HepG2 (cell line): ENCODE measurements at regions not wholly inside any gene's neighbourhood (a gene's known extent, or its start where the extent isn't known, plus 50 kb on each side); places are given as distances from the start of the nearest gene placed in this dataset.
"Not testable (repeated sequence)": the region's sequence is repeated elsewhere in the genome, so short reads cannot be mapped to it uniquely, and the experiment has no call there.

Experiments used
- CTCF ChIP-seq: sonication (generic); formaldehyde crosslinking; IDR thresholded peaks from 2 replicates; pipeline ENCODE4 v1.5.0; 2020; ENCODE audit warnings: mild to moderate bottlenecking, missing genetic modification reagents, moderate library complexity
- FIP1L1 ChIP-seq: fragments of 200-400 bp; formaldehyde crosslinking; IDR thresholded peaks from 2 replicates; pipeline ENCODE4 v1.6.1; 2018; ENCODE audit warnings: low read depth, mild to moderate bottlenecking, low read length, moderate library complexity, borderline replicate concordance; ENCODE audit not compliant: insufficient read depth
- FOSL1 ChIP-seq: sonication (generic); formaldehyde crosslinking; IDR thresholded peaks from 2 replicates; pipeline ENCODE4 v1.9.0; 2021; ENCODE audit warnings: missing genetic modification reagents, borderline replicate concordance
- GPBP1L1 ChIP-seq: sonication (generic); formaldehyde crosslinking; IDR thresholded peaks from 2 replicates; pipeline ENCODE4 v1.5.0; 2020; ENCODE audit warnings: mild to moderate bottlenecking, missing genetic modification reagents
- REST ChIP-seq, 2 experiments: IDR thresholded peaks; 2 replicates each; pipeline ENCODE4 v1.6.1; 2011 to 2012; ENCODE audit warnings: low read length in 2 of 2, borderline replicate concordance in 1 of 2, low read depth in 1 of 2, mild to moderate bottlenecking in 1 of 2, moderate library complexity in 1 of 2
- RNF2 ChIP-seq: fragments of 450-650 bp; conservative IDR thresholded peaks from 2 replicates; pipeline ENCODE4 v1.6.1; 2016; ENCODE audit warnings: low read depth
- ZBTB43 ChIP-seq: sonication (generic); formaldehyde crosslinking; conservative IDR thresholded peaks from 2 replicates; pipeline ENCODE4 v1.4.0; 2020; ENCODE audit warnings: missing genetic modification reagents
- ZNF251 ChIP-seq: sonication (generic); formaldehyde crosslinking; IDR thresholded peaks from 2 replicates; pipeline ENCODE4 v1.9.0; 2021; ENCODE audit warnings: mild to moderate bottlenecking, missing genetic modification reagents
- ZNF704 ChIP-seq: sonication (generic); formaldehyde crosslinking; IDR thresholded peaks from 2 replicates; pipeline ENCODE4 v1.8.1; 2023; ENCODE audit warnings: mild to moderate bottlenecking, inconsistent platforms, moderate library complexity, missing genetic modification reagents, borderline replicate concordance
- ZZZ3 ChIP-seq: sonication (generic); formaldehyde crosslinking; IDR thresholded peaks from 2 replicates; pipeline ENCODE4 v1.4.0; 2020; ENCODE audit warnings: missing genetic modification reagents, mild to moderate bottlenecking, borderline replicate concordance

GRCh38 chr7:52573141-52573540, 462.3 kb upstream of the POM121L12 start:
- TF ChIP-seq CTCF (CRISPR knock-in tag); GPBP1L1 (CRISPR knock-in tag); FOSL1 (CRISPR knock-in tag); ZNF251 (CRISPR knock-in tag); FIP1L1; ZBTB43; REST (IDR thresholded peaks at IDR 0.05; ENCODE audit: borderline replicate concordance in 1 of 2, low read depth in 1 of 2, low read length in 2 of 2); RNF2; ZNF704; ZZZ3 (CRISPR knock-in tag): not testable (repeated sequence)
